ENCODE measurements at regions not wholly inside any gene's neighbourhood (a gene's known extent, or its start where the extent isn't known, plus 50 kb on each side); places are given as distances from the start of the nearest gene placed in this dataset.

DNA sequence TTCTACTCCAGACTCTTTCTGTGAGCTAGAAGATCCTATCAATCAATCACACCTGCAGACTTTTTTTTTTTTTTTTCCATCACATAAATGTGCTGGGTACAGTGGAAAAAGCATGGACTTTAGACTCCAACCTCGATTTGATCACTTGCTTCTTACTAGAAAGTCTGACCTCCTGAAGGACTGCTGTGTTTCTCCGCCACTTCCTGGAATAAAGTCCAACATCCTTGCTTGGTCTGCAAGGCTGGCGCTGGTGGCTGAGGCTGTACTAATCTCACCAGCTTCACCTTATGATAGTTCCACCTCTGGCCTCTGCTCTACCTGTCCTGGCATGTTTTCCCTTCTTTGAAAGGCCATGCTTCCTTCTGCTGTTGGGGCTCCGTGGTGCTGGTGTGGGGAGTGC is 60.9 kb upstream of the SESN3 start:
- no peak overlapping the region for H3K4me3 ChIP-seq (replicated peaks; ENCODE audit: low read depth, low read length)
- DNase-seq (ENCODE audit: low read depth) = no peak
- no peak for TF ChIP-seq CTCF (IDR thresholded peaks at IDR 0.05; ENCODE audit: low read length, missing control alignments)

DNA sequence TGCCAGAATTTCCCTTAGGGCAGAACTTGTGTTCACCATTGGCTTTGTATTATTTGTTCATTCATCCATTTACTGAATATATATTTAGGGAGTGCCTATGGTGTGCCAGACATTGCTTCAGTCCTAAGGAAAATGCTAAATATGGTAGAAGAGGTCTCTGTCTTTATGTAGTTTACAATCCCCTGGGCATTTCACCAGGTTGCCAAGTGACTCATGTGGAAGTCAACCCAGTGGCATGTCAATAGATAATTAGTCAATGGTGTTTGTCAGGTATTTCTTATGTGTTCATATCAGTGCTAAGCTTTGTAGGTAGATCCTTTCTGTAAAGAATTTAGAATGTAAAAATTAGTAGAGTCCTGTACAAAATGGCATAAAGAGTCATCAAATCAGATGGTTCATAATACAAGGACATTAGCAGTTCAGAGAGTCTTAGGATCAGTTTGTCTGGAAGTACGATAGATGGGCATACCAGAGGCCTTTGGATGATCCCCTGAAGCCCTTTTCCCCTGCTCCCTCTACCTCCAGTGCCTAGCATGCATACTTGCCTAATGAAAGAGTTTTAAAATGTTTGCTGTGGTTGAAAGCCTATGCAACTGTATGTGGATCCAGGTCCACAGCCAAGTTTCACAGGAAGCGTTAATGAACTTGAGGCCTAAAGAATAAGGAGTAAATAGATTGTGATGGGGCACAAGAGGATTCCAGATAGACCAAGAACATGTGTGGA is 58.5 kb upstream of the SESN3 start:
- no peak for DNase-seq (ENCODE audit: low read depth)
- H3K4me3 ChIP-seq (replicated peaks; ENCODE audit: low read depth, low read length) = no peak overlapping the region
- TF ChIP-seq CTCF (IDR thresholded peaks at IDR 0.05; ENCODE audit: low read length, missing control alignments) = no peak

DNA sequence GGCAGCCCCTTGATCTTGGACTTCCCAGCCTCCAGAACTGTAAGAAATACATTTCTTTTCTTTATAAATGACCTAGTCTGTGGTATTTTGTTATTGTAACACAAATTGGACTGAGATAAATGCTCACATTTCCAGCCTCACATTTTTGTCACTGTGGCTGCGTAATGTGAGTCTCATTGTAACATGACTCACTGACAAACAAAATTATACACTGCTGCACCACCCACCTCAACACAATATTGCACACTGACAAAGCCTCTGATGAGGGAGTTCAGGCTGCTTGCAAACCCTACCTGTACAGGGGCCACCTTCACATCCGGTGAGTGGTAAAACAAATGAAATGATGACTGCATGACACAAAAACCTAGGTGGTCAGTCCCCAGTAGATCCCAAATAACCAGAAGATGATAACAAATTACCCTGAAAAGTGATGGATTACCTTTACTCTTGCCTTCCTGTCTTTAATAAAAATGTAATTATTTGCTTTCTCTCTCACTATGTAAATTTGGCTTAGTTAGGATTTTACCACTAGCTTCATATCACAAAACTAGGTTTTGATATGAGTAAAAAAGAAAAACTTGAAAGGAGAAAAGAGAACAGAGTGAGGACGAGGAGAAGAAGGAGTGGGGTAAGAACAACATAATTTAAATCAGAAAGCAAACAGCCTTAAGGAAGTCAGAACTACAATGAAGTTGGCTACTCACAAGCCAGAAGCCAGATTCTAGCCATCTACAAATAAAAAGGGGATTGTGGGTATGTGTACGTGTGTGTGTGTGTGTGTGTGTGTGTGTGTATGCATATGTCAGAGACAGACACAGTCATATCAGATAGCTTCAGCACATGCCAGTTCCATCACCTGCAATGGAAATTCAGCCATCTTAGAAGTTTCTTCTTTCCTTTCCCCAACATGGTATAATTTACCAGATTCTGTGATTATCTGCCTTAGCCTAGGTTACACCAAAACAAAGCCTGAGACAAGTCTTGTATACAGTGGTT is 53.4 kb upstream of the SESN3 start:
- no peak for TF ChIP-seq CTCF (IDR thresholded peaks at IDR 0.05; ENCODE audit: low read length, missing control alignments)
- no peak for DNase-seq (ENCODE audit: low read depth)
- no peak overlapping the region for H3K4me3 ChIP-seq (replicated peaks; ENCODE audit: low read depth, low read length)

- H3K4me3 ChIP-seq (replicated peaks; ENCODE audit: low read depth, low read length) = no peak overlapping the region
- TF ChIP-seq CTCF (IDR thresholded peaks at IDR 0.05; ENCODE audit: low read length, missing control alignments) = no peak
- peak; percentile 43 for DNase-seq (ENCODE audit: low read depth)
These were observed 52.6 kb upstream of the SESN3 start for GRCh38 chr11:95283650-95284049.

GRCh38 chr11:95283146-95283545 is 52.1 kb upstream of the SESN3 start:
- no peak for TF ChIP-seq CTCF (IDR thresholded peaks at IDR 0.05; ENCODE audit: low read length, missing control alignments)
- H3K4me3 ChIP-seq (replicated peaks; ENCODE audit: low read depth, low read length) = no peak overlapping the region
- no peak for DNase-seq (ENCODE audit: low read depth)

- peak; percentile 26 for DNase-seq (ENCODE audit: low read depth)
These were observed 51.3 kb upstream of the SESN3 start for GRCh38 chr11:95282291-95282751.

More at GRCh38 chr11:95282291-95282751, 51.3 kb upstream of the SESN3 start:
- no peak for TF ChIP-seq CTCF (IDR thresholded peaks at IDR 0.05; ENCODE audit: low read length, missing control alignments)
- no peak overlapping the region for H3K4me3 ChIP-seq (replicated peaks; ENCODE audit: low read depth, low read length)

Data from fibroblast of pulmonary artery (primary cell).